ENCODE measurements at regions not wholly inside any gene's neighbourhood (a gene's known extent, or its start where the extent isn't known, plus 50 kb on each side); places are given as distances from the start of the nearest gene placed in this dataset.

DNA sequence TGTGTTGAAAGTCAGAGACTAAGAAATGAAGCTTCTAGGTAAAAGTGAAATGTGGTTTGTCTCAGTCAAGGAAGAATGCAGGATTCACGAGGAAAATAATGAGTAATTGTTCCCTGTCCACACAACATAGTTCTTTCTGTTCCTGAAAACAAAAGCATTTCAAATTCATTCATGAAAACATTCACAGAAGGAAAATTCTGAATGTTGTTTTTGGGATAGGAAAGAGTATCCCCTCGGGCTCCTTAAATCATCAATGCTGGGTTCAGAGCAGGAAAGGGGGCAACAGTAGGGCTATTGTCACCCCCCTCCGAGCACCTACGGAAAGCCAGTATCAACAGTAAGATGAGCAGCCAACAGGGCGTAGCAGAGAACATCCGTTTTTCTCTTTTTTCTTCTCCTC, 769.9 kb upstream of the ADAMTS16 start:
- TF ChIP-seq POLR2A (IDR thresholded peaks at IDR 0.05) = no peak
- TF ChIP-seq, protein P1, sequence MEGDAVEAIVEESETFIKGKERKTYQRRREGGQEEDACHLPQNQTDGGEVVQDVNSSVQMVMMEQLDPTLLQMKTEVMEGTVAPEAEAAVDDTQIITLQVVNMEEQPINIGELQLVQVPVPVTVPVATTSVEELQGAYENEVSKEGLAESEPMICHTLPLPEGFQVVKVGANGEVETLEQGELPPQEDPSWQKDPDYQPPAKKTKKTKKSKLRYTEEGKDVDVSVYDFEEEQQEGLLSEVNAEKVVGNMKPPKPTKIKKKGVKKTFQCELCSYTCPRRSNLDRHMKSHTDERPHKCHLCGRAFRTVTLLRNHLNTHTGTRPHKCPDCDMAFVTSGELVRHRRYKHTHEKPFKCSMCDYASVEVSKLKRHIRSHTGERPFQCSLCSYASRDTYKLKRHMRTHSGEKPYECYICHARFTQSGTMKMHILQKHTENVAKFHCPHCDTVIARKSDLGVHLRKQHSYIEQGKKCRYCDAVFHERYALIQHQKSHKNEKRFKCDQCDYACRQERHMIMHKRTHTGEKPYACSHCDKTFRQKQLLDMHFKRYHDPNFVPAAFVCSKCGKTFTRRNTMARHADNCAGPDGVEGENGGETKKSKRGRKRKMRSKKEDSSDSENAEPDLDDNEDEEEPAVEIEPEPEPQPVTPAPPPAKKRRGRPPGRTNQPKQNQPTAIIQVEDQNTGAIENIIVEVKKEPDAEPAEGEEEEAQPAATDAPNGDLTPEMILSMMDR (IDR thresholded peaks at IDR 0.05) = no peak

Measured in esophagus squamous epithelium (tissue), 4 donors.